Forelimb muscle (tissue), 1 donor: ENCODE measurements at regions not wholly inside any gene's neighbourhood (a gene's known extent, or its start where the extent isn't known, plus 50 kb on each side); places are given as distances from the start of the nearest gene placed in this dataset.

ENCODE experiments used
- DNase-seq: peaks from one replicate; pipeline ENCODE4 v3.0.0-alpha.2; 2013; ENCODE audit warnings: low read depth

DNA sequence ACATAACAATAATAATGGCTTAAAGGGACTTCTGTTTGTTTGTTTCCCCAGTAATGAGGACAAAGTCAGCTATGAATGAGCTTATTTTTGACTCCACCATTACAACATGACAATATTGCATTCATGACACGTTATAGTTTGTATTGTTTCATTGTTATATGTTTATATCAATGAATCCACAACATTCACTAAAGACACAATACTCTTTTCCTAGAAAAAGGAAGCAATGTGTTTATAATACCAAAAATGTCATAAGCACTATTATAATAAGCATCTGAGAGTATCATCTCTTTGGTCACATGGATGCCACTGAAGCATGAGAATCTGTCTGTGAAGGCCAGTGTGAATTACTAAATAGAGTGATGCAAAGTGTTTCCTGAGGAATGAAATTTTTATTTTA is 1026.9 kb upstream of the C9orf72 start:
- no peak for DNase-seq

DNA sequence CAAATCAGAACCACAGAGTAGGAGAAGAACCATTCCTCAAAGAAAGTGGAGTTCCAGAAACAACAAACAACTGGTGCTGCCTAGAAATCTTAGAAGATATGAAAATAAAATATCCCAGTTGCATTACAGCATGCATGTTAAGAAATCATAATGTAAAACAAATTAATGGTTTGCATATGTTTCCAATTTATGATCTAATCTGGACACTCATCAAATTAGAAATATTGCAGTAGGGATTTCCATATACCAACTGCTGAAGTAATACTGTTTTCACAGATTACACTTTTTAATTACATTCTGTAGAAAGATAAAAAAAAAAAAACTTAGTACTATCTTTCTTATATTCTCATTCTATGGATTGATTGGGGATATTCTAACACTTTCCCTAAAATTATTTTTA is 1034.6 kb upstream of the C9orf72 start:
- DNase-seq, result no peak

- DNase-seq, result no peak
Observed at GRCh38 chr9:28610339-28610738, 1037.1 kb upstream of the C9orf72 start.

GRCh38 chr9:28616310-28616709 is 1043.0 kb upstream of the C9orf72 start:
- DNase-seq, result no peak

GRCh38 chr9:28620011-28620410 is 1046.7 kb upstream of the C9orf72 start:
- DNase-seq, result no peak

GRCh38 chr9:28620661-28621060 is 1047.4 kb upstream of the C9orf72 start:
- no peak for DNase-seq

DNA sequence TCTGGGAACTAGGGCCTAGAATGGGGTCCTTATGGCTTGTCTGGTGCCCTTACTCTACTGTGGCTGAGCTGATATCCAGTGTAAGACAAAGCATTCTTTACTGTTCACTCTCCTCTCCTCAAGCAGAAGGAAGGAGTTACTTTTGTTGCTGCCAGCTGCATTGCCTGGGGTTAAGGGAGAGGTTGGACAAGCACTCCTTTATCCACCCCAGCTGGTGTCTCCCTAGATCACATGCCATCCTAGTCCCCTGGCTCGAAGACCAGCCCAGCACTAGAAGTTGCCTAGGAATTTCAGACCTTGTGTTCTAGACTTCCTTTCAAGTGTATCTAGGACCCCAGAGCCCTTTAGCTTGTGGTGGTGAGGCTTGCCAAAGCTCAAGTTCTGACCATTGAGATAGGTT is 1051.5 kb upstream of the C9orf72 start:
- DNase-seq, result no peak

DNA sequence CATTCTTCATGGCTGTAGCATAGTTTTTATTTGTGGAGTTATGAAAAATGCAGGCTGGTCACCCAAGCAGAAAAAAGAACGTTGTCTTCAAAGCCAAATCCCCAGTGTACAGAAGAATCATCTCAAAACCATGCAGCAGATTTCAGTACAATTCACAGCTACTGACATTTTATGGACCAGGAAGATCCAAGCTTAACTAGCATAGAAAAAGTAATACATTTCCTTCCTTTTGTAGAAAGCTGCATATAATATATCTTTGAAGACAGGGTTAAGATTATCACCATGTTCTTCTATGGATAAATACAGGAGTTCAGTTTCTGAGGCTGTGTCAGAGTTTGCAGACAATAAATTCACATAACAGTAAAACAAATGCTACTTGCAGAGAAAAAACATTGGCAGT is 1054.8 kb upstream of the C9orf72 start:
- no peak for DNase-seq

DNA sequence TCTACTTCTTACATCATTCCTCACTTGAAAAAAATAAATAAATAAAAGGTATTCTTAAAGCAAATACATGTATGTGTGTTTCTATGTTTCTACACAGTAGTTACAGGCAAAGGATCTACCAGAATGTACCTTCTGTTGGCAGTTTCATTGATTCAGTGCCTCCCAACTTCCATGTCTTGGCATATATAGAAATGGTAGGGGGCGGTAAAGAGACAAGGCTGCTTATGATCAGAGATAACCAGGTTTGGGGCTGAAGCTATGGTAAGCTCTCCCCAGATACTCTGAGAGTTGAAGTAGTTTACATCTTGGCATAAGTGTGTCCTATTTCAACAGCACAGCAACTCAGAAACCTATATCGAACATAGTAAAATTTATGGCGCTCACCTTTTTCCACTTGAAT is 1075.4 kb upstream of the C9orf72 start:
- DNase-seq, result no peak

DNA sequence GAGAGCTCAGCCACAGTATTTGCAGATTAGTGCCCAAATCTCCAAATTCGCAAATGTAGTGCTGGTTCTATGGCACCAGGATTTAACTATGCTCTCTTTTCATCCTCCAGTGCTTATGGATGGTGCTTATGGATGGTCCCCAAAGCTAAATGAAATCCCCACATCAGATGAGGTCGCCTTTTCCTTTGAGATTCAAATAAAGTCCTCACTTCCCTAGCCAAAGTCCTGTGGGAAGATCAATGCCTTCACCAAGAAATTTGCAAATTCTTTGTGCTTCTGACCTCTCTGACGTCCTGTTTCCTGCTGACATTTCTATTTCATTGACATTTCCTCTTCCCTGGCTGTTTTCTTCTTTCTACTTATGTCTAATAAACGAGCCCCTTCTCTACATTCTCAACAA is 1077.0 kb upstream of the C9orf72 start:
- DNase-seq, result no peak

DNA sequence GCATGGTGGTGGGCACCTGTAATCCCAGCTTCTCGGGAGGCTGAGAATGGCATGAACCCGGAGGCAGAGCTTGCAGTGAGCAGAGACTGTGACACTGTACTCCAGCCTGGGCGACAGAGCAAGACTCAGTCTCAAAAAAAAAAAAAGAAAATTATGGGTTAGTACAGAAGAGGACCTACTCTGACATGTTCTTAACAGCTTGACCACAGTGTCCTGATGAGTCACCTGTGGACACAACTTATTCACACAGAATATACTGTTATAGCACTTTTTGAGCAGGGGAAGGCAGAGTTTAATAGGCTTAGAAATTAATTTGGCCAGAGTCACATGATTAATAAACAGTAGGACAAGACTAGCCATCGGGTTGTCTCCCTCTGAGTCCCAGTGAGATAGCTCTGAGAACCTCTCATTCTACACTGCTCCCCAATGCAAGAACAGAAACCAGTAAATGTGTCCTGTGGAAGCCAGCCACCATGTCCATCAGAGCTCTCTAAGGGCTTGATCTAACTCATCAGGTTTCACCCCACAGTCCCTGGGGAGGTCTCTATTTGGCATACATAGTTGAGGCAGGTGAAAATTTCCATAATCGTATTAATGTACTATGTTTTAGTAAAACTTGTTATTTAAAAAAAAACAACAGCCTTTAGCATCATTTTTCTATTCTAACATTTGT is 1077.9 kb upstream of the C9orf72 start:
- DNase-seq, result no peak

- no peak for DNase-seq
Observed at GRCh38 chr9:28653216-28653615, 1079.9 kb upstream of the C9orf72 start.

DNA sequence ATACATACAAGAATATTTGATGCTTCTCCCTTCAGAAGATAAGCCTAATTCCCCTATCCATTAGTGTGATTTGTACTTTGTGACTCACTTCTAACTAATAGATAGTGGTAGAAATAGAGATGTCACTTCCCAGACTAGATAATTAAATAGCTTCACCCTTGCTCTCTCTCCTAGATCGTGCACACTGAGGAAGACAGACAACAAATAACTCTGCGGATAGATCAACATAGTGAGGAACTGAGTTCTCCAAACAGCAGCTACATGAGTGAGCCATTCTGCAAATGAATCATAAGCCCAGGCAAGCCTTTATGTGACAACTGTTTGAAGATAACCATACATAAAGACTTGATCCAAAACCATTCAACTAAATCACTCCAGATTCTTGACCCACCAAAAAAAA is 1083.4 kb upstream of the C9orf72 start:
- no peak for DNase-seq

DNA sequence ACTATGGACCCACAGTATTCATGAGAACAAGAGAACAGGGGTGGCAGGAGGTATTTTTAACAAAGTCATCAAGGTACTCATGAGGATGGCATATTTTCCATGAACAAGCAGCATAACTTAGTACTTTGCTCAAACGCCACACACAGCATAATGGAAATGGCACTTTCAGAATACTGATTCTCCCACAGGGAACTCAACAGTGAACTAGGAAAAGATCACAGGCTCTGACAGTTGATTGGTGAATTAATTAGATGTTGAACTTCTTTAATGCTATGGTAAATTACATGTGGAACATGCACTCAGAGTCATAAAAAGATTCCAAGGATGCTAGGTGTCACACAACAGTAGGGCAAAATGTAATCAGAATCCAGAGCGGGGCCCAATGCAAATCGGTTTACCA is 1088.6 kb upstream of the C9orf72 start:
- DNase-seq, result no peak

GRCh38 chr9:28662675-28663074 is 1089.4 kb upstream of the C9orf72 start:
- no peak for DNase-seq

GRCh38 chr9:28668158-28668557 is 1094.9 kb upstream of the C9orf72 start:
- no peak for DNase-seq

DNA sequence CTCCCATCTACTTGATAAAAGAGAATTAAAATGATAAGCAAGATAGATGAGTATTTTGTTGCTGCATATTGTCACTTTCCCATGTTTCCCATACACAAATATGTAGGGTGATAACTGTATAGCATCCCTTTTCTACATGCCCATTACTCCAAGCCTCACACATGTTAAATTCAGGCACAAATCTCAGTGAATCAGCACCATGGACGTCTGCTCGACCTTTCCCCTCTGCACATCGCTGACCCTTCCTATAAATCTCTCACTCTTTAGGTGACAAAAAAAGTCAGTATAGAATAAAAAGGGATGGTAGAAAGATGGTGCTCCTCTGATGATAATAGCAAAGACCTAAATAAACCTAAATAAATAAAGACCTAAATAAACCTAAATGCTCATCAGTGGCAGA is 1097.7 kb upstream of the C9orf72 start:
- no peak for DNase-seq

DNA sequence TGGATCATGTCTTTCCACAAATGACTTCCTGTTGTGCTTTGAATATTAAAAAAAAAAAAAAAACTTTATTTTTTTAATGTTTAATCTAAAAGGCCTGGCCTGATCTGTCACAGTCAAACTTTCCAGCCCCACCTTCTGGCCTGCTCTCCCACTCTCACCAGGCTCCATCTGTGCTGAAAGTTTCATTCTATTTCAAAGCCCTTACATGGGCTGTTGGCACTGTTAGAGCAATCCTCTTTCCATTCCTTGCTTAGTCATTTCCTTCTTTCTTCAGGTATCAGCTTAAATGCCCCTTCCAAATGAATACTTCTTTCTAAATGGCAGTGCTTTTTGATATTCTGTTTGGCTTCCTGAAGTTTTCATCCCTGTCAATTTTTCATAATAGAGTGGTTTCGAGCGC is 1104.8 kb upstream of the C9orf72 start:
- DNase-seq, result no peak

- DNase-seq, result no peak
Observed at GRCh38 chr9:28688172-28688571, 1114.9 kb upstream of the C9orf72 start.

- DNase-seq, result no peak
Observed at GRCh38 chr9:28692012-28692411, 1118.7 kb upstream of the C9orf72 start.

DNA sequence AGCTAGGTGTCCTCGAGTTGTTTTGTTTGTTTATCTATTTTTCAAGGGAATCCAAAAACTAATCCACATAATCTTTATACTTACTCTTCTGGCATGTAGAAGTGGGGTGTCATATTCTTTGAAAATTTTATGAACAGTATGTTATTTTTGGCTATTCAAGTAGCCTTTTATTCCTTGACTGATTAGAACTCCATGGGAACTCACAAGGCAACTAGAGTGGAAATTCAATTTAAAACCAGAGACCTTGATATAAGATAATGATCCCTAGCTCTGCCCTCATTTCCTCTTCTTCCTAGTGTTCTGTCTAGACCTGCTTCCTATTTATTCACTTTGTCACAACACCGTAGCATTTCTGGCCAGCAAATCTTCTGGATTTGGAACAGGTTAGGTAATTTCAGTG is 1123.7 kb upstream of the C9orf72 start:
- DNase-seq, result no peak

DNA sequence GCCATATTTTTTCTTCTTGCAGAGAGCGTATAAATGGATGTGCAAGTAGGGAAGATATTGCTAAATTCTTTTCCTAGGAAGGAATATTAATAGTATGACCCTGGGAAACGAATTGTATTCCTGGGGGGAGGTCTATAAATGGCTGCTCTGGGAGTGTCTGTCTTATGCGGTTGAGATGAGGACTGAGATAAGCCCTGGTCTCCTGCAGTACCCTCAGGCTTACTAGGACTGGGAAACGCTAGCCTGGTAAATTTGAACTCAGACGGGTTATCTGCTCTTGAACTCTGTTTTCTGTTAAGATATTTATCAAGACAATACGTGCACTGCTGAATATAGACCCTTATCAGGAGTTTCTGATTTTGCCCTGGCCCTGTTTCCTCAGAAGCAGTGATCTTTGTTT is 1126.4 kb upstream of the C9orf72 start:
- DNase-seq, result no peak

- DNase-seq, result no peak
Observed at GRCh38 chr9:28707616-28708015, 1134.3 kb upstream of the C9orf72 start.

DNA sequence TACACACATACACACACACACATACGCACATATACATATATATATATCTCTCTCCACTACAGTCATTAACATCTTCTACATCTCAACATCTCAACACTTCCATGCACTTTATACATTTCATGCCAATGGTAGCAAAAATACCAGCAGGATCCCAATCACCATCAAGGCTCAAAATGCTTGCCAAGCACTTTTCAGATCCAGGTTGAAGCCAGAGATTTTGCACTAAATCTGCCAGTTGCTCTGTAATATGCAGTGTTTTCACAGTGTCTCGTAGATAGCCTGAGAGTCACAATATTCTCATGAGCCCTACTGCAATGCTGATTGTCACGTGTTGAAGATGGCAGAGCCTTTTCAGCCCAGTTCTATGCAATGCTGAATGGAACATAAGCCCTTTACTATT is 1140.9 kb upstream of the C9orf72 start:
- no peak for DNase-seq
